Keratinocyte (primary cell): ENCODE measurements at regions not wholly inside any gene's neighbourhood (a gene's known extent, or its start where the extent isn't known, plus 50 kb on each side); places are given as distances from the start of the nearest gene placed in this dataset.

Source experiments
- EZH2 ChIP-seq: IDR thresholded peaks from one replicate; pipeline ENCODE4 v1.6.1; 2012; ENCODE audit warnings: inconsistent platforms, mild to moderate bottlenecking, low read length, moderate library complexity
- TF ChIP-seq, protein P1 (sequence below), 3 experiments: IDR thresholded peaks in 1 of 3; conservative IDR thresholded peaks in 1 of 3; optimal IDR thresholded peaks in 1 of 3; 2 replicates in 2 of 3; 3 replicates in 1 of 3; pipeline versions ENCODE3 to v1.5.1; 2011; ENCODE audit warnings: low read length in 3 of 3, mild to moderate bottlenecking in 3 of 3, moderate library complexity in 2 of 3, control low read depth in 1 of 3, inconsistent platforms in 1 of 3; ENCODE audit not compliant: insufficient read depth in 2 of 3; ENCODE audit errors: extremely low read depth in 1 of 3

- TF ChIP-seq, protein P1, sequence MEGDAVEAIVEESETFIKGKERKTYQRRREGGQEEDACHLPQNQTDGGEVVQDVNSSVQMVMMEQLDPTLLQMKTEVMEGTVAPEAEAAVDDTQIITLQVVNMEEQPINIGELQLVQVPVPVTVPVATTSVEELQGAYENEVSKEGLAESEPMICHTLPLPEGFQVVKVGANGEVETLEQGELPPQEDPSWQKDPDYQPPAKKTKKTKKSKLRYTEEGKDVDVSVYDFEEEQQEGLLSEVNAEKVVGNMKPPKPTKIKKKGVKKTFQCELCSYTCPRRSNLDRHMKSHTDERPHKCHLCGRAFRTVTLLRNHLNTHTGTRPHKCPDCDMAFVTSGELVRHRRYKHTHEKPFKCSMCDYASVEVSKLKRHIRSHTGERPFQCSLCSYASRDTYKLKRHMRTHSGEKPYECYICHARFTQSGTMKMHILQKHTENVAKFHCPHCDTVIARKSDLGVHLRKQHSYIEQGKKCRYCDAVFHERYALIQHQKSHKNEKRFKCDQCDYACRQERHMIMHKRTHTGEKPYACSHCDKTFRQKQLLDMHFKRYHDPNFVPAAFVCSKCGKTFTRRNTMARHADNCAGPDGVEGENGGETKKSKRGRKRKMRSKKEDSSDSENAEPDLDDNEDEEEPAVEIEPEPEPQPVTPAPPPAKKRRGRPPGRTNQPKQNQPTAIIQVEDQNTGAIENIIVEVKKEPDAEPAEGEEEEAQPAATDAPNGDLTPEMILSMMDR (optimal IDR thresholded peaks at IDR 0.05 in 1 of 3, IDR thresholded peaks at IDR 0.05 in 1 of 3, conservative IDR thresholded peaks at IDR 0.05 in 1 of 3; ENCODE audit: extremely low read depth in 1 of 3, insufficient read depth in 2 of 3, low read length in 3 of 3), result no peak
- no peak for TF ChIP-seq EZH2
Observed at GRCh38 chr2:121064186-121064585, 220.8 kb downstream of the TFCP2L1 start.
